ENCODE measurements at regions not wholly inside any gene's neighbourhood (a gene's known extent, or its start where the extent isn't known, plus 50 kb on each side); places are given as distances from the start of the nearest gene placed in this dataset.

- Histone ChIP-seq H3K56ac (replicated peaks; ENCODE audit: insufficient read length, low read depth, low read length) (no peak overlapping the region), H3K14ac (ENCODE audit: insufficient read length) (no peak overlapping the region), H4K8ac (ENCODE audit: extremely low read depth, insufficient read depth, low read length) (no peak overlapping the region), H3K27me3 (replicated peaks in 1 of 4; ENCODE audit: control insufficient read depth in 3 of 4, extremely low read depth in 1 of 4, insufficient read depth in 3 of 4, low read length in 3 of 4) (no peaks in the 10 kb centered on the region), H3K23ac (ENCODE audit: insufficient read length) (no peak overlapping the region), H2AK5ac (ENCODE audit: low read depth, low read length) (no peak overlapping the region), H3K36me3 (ENCODE audit: control insufficient read depth in 2 of 4, insufficient read depth in 4 of 4, low read length in 3 of 4) (no peaks in the 10 kb centered on the region), H2BK120ac (replicated peaks; ENCODE audit: low read depth, low read length) (no peak overlapping the region), H3K4ac (replicated peaks; ENCODE audit: insufficient read length, low read depth, low read length) (no peak overlapping the region), H3K4me1 (replicated peaks in 1 of 4; ENCODE audit: control insufficient read depth in 3 of 4, insufficient read depth in 4 of 4, low read length in 3 of 4) (0 out of 7 replicates have a peak, but pooled peaks cover 0 to 3% (median 0%) of the 10 kb centered on the region in 4 experiments), H3K23me2 (ENCODE audit: low read depth, low read length) (no peaks in the 10 kb centered on the region), H3K9me3 (ENCODE audit: insufficient read depth in 2 of 2, low read depth in 1 of 2, low read length in 1 of 2) (0 out of 4 replicates have a peak, but pooled peaks cover 0 to 3% of the 10 kb centered on the region in 2 experiments), H3K18ac (ENCODE audit: extremely low read depth, low read length) (no peak overlapping the region), H3K27ac (ENCODE audit: low read depth, low read length) (no peak overlapping the region), H3K4me3 (ENCODE audit: extremely low read depth in 1 of 4, insufficient read depth in 2 of 4, low read depth in 3 of 4, low read length in 4 of 4) (no peak overlapping the region), H3K9ac (replicated peaks in 1 of 4; ENCODE audit: extremely low read depth in 1 of 4, low read depth in 3 of 4, low read length in 3 of 4) (no peak overlapping the region), H4K5ac (ENCODE audit: insufficient read length, low read depth, low read length) (no peak overlapping the region), H3K79me2 (ENCODE audit: control insufficient read depth in 1 of 2, insufficient read depth in 2 of 2, low read length in 2 of 2) (no peaks in the 10 kb centered on the region), H4K91ac (replicated peaks; ENCODE audit: insufficient read length, low read length) (no peak overlapping the region), H2BK15ac (ENCODE audit: low read length) (no peak overlapping the region), H2BK20ac (ENCODE audit: low read length) (no peak overlapping the region), H2BK12ac (ENCODE audit: low read depth, low read length) (no peak overlapping the region), H4K20me1 (replicated peaks in 1 of 2; ENCODE audit: control insufficient read depth in 1 of 2, insufficient read depth in 2 of 2, low read length in 2 of 2) (no peaks in the 10 kb centered on the region), H3K79me1 (ENCODE audit: low read depth, low read length) (no peaks in the 10 kb centered on the region), H2AFZ (ENCODE audit: low read length) (no peak overlapping the region), H2BK5ac (ENCODE audit: low read depth, low read length) (no peak overlapping the region), H3K4me2 (ENCODE audit: insufficient read depth in 1 of 2, low read depth in 2 of 2, low read length in 2 of 2) (no peak overlapping the region)
- DNase-seq (ENCODE audit: low read depth in 1 of 2, low spot score in 2 of 2) (no peak), FAIRE-seq (no peak)
- POLR2A ChIA-PET (ENCODE audit: partially characterized antibody): interaction anchor here (1.1 kb wide), 1 partner anchor 9 kb away, joined by 3 read pairs; no protein-coding TSS in a partner anchor
- 93% methylated on average over 1 of the region's 1 CpG; no CpG with 5 or more reads in 1 of the 2 experiments for WGBS, 2 experiments (ENCODE audit: extremely low coverage in 1 of 2, insufficient coverage in 1 of 2, insufficient read length in 1 of 2, insufficient replicate concordance in 2 of 2, low coverage in 1 of 2, low lambda C conversion rate in 2 of 2, missing lambda C conversion rate in 1 of 2)
- TF ChIP-seq EP300 (IDR thresholded peaks at IDR 0.05; ENCODE audit: borderline replicate concordance in 1 of 2, low read depth in 2 of 2, low read length in 2 of 2) (no peak), KDM5A (IDR thresholded peaks at IDR 0.05; ENCODE audit: low read length) (no peak), CHD2 (IDR thresholded peaks at IDR 0.05; ENCODE audit: low read length) (no peak), ATF2 (IDR thresholded peaks at IDR 0.05; ENCODE audit: low read length) (no peak), NRF1 (IDR thresholded peaks at IDR 0.05; ENCODE audit: low read depth, low read length) (no peak), POLR2AphosphoS5 (IDR thresholded peaks at IDR 0.05; ENCODE audit: low read depth, low read length) (no peak), SIX5 (IDR thresholded peaks at IDR 0.05; ENCODE audit: low read depth, low read length) (no peak), POLR2A (IDR thresholded peaks at IDR 0.05; ENCODE audit: control extremely low read depth in 1 of 2, low read depth in 2 of 2, low read length in 2 of 2) (no peak), SUZ12 (IDR thresholded peaks at IDR 0.05; ENCODE audit: low read length) (no peak), SP2 (IDR thresholded peaks at IDR 0.05; ENCODE audit: low read length) (no peak), RAD21 (IDR thresholded peaks at IDR 0.05 in 1 of 2, conservative IDR thresholded peaks at IDR 0.05 in 1 of 2; ENCODE audit: low read depth in 2 of 2, low read length in 2 of 2) (no peak), KDM4A (IDR thresholded peaks at IDR 0.05; ENCODE audit: low read depth, low read length, severe bottlenecking) (no peak), CBX8 (IDR thresholded peaks at IDR 0.05; ENCODE audit: borderline replicate concordance, low read depth, low read length) (no peak)
- CTCF ChIA-PET (ENCODE audit: partially characterized antibody): interaction anchor here (1.1 kb wide), 1 partner anchor 756 kb away, joined by 3 read pairs; no protein-coding TSS in a partner anchor
Measured at GRCh38 chr13:22405891-22406290, 735.0 kb downstream of the FGF9 start.
